Lower leg skin (tissue), 4 donors: ENCODE measurements at regions not wholly inside any gene's neighbourhood (a gene's known extent, or its start where the extent isn't known, plus 50 kb on each side); places are given as distances from the start of the nearest gene placed in this dataset.

ENCODE experiments used
- DNase-seq, 2 donors: peaks; one replicate each; pipeline ENCODE4 v3.0.0-alpha.2; 2019; ENCODE audit warnings: low spot score in 2 of 2
- H3K4me3 ChIP-seq: fragments of 200-600 bp; sonication (generic); 2 replicates; pipeline ENCODE4 v1.5.1; 2017; ENCODE audit warnings: mild to moderate bottlenecking, low read depth; ENCODE audit not compliant: poor library complexity, severe bottlenecking
- POLR2A ChIP-seq, 2 donors: fragments of 450-650 bp; IDR thresholded peaks; one replicate each; pipeline ENCODE4 v1.6.1; 2016 to 2017; ENCODE audit warnings: antibody characterized with exemption in 2 of 2, mild to moderate bottlenecking in 1 of 2, moderate library complexity in 1 of 2
- WGBS, 2 donors: methylation state at CpG; one replicate each; pipeline ENCODE4 v1.1.5; 2018; 5-methylcytosine and 5-hydroxymethylcytosine counted together
- intact Hi-C: fragments of 100-400 bp; cut with DNase I; formaldehyde crosslinking; loops from one replicate; pipeline ENCODE4 v1.15.0; 2023; ENCODE audit warnings: low total_unique reads
- TF ChIP-seq, protein P1 (sequence below), 3 donors: fragments of 450-650 bp; IDR thresholded peaks; one replicate each; pipeline ENCODE4 v1.5.1; 2016; ENCODE audit warnings: antibody characterized with exemption in 3 of 3, mild to moderate bottlenecking in 3 of 3, moderate library complexity in 2 of 3

DNA sequence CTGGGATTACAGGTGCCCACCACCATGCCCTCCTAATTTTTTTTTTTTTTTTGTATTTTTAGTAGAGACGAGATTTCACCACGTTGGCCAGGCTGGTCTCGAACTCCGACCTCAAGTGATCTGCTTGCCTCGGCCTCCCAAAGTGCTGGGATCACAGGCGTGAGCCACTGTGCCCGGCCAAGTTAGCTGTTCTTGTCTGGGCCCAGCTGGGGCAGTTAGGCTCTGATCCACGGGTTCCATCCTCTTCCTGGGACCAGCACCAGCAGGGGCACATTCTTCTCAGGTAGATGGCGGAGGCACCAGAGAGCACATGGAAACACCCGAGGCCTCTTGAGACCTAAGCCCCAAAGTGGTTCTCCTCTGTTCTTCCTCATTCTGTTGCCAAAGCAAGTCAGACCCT, 281.6 kb downstream of the PBX3 start:
- WGBS, 2 donors: 90 to 98% methylated on average over 10 of the region's 10 CpGs
- no peak for DNase-seq
- H3K4me3 ChIP-seq: no peak overlapping the region
- TF ChIP-seq, protein P1, sequence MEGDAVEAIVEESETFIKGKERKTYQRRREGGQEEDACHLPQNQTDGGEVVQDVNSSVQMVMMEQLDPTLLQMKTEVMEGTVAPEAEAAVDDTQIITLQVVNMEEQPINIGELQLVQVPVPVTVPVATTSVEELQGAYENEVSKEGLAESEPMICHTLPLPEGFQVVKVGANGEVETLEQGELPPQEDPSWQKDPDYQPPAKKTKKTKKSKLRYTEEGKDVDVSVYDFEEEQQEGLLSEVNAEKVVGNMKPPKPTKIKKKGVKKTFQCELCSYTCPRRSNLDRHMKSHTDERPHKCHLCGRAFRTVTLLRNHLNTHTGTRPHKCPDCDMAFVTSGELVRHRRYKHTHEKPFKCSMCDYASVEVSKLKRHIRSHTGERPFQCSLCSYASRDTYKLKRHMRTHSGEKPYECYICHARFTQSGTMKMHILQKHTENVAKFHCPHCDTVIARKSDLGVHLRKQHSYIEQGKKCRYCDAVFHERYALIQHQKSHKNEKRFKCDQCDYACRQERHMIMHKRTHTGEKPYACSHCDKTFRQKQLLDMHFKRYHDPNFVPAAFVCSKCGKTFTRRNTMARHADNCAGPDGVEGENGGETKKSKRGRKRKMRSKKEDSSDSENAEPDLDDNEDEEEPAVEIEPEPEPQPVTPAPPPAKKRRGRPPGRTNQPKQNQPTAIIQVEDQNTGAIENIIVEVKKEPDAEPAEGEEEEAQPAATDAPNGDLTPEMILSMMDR (IDR thresholded peaks at IDR 0.05): no peak
- no peak for TF ChIP-seq POLR2A (IDR thresholded peaks at IDR 0.05)
- intact Hi-C loops: no loop called here

DNA sequence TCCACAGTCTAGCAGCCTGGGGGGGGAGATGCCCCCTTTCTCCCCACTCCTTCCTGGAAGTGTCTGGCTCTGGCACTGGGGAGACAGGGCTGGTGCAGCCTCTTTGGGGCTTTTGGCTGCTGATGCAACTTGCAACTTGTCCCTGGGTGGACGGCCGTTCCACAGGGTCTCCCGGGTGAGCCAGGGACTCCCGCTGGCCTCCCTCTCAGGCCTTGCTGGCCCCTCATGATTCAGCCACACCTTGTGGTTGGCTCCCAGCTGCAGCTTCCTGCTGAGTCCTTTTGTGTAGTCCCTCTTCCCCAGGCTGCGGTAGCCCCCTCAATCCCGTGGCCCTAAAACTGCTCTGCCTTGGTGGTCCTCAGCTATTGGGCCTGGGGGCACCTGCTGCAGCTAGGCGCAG, 283.5 kb downstream of the PBX3 start:
- no peak overlapping the region for H3K4me3 ChIP-seq
- no peak for TF ChIP-seq POLR2A (IDR thresholded peaks at IDR 0.05)
- TF ChIP-seq, protein P1 (IDR thresholded peaks at IDR 0.05): no peak
- DNase-seq: no peak
- 70 to 80% methylated on average over 2 to 7 of the region's 7 CpGs for WGBS, 2 donors
- intact Hi-C loops: no loop called here

DNA sequence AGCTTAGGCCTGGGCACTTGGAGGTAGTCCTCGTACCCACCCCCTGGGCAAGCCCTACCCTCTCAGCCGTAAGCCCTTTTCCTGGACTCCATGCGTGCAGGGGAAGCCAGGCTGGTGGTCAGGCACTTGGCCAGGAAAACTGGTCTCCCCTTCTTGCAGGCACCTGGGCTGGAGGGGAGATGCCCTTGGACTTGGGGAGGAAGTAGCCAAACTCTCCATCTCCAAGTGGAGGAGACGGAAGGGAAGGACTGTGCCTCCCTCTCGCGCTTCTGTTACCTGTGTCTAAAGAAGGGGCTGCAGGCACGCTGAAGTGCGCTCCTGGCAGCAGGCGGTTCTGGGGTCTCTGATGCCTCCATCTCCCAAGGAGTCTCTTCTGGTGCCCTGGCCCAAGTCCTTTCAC, 283.9 kb downstream of the PBX3 start:
- 83 to 91% methylated on average over 9 of the region's 9 CpGs for WGBS, 2 donors
- no peak for TF ChIP-seq POLR2A (IDR thresholded peaks at IDR 0.05)
- TF ChIP-seq, protein P1 (IDR thresholded peaks at IDR 0.05): no peak
- no peak for DNase-seq

DNA sequence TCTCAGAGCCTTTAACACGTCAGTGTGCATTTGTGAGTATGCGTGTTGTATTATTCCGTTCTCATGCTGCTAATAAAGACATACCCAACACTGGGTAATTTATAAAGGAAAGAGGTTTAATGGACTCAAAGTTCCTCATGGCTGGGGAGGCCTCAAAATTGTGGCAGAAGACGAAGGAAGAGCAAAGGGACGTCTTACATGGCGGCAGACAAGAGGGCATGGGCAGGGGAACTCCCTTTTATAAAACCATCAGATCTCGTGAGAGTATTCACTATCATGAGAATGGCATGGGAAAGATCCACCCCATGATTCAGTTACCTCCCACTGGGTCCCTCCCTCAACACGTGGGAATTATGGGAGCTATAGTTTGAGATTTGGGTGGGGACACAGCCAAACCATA, 285.0 kb downstream of the PBX3 start:
- intact Hi-C loops: no loop called here
- 79 to 86% methylated on average over 8 of the region's 8 CpGs for WGBS, 2 donors

More for the DNA sequence above, 283.9 kb downstream of the PBX3 start:
- no peak overlapping the region for H3K4me3 ChIP-seq
- intact Hi-C loops: no loop called here

DNA sequence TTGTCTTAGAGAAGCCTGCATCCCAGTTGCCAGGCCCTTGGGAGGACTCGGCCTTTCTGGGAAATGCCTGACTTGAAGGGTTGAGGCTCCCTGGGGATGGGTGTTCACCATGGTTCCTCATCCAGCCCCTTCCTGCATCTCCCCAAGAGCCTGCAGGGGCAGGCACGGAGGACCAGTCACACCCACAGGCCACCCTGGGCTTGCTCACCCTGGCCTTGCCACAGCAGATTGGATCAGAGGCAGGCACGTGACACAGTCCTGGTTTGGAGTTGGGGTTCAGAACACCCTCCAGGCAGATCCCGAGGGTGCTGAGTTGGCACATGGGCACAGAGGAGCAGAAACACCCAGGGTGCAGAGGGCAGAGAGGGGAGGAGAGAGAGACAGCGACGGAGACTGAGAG, 286.1 kb downstream of the PBX3 start:
- H3K4me3 ChIP-seq: no peak overlapping the region
- WGBS, 2 donors: 42 to 61% methylated on average over 6 of the region's 6 CpGs
- DNase-seq: no peak
- intact Hi-C loops: no loop called here
- TF ChIP-seq, protein P1 (IDR thresholded peaks at IDR 0.05): no peak
- TF ChIP-seq POLR2A (IDR thresholded peaks at IDR 0.05): no peak

More for the DNA sequence above, 285.0 kb downstream of the PBX3 start:
- TF ChIP-seq, protein P1 (IDR thresholded peaks at IDR 0.05): no peak
- no peak for TF ChIP-seq POLR2A (IDR thresholded peaks at IDR 0.05)
- H3K4me3 ChIP-seq: no peak overlapping the region
- no peak for DNase-seq

DNA sequence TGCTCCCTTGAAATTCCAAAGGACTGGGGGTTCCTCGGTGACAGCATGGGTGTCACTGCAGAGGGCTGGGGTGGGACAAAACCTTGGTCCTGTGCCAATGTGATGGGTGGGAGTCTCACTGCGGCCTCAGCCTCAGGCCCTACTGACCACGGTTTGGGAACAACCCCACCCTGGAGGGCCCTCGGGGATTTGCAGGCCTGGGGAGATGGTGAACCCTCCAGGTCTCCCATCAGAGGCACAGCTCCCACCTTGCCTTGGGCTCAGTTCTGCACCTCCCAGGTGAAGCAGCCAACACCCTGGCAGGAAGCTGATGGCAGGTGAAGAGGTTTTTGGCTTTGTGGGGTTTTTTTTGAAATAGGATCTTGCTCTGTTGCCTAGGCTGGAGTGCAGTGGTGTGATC, 286.8 kb downstream of the PBX3 start:
- H3K4me3 ChIP-seq: no peak overlapping the region
- intact Hi-C loops: no loop called here
- 67 to 74% methylated on average over 4 of the region's 4 CpGs for WGBS, 2 donors
- TF ChIP-seq POLR2A (IDR thresholded peaks at IDR 0.05): no peak
- TF ChIP-seq, protein P1 (IDR thresholded peaks at IDR 0.05): no peak
- no peak for DNase-seq
